Stimulated activated memory B cell treated with anti-CD40 and anti-IgM and Interleukin-4, amounts not matched to agents 10 μg/mL and 1 μg/mL and 100 μg/mL, for 72 hours (primary cell): ENCODE measurements at regions not wholly inside any gene's neighbourhood (a gene's known extent, or its start where the extent isn't known, plus 50 kb on each side); places are given as distances from the start of the nearest gene placed in this dataset.

Experiments
- ATAC-seq: fragments of 150-1000 bp; cut with Tn5 transposase; 2 replicates; pipeline ENCODE4 v1.10.0; 2021
- H3K27ac Mint-ChIP-seq: one replicate; pipeline ENCODE4 v1.8.0; 2022; ENCODE audit warnings: mild to moderate bottlenecking, mixed read lengths
- H3K27me3 Mint-ChIP-seq: one replicate; pipeline ENCODE4 v1.8.0; 2022; ENCODE audit warnings: mixed read lengths
- H3K36me3 Mint-ChIP-seq: one replicate; pipeline ENCODE4 v1.8.0; 2022; ENCODE audit warnings: mixed read lengths
- H3K4me1 Mint-ChIP-seq: one replicate; pipeline ENCODE4 v1.8.0; 2022; ENCODE audit warnings: mixed read lengths
- H3K4me3 Mint-ChIP-seq: one replicate; pipeline ENCODE4 v1.8.0; 2022; ENCODE audit warnings: mild to moderate bottlenecking, moderate library complexity, mixed read lengths
- H3K9me3 Mint-ChIP-seq: one replicate; pipeline ENCODE4 v1.8.0; 2022; ENCODE audit warnings: mixed read lengths

GRCh38 chr2:65548064-65548463 lies 115.7 kb upstream of the SPRED2 start:
- ATAC-seq: no peak
- peaks cover 19% of the 10 kb centered on the region for H3K4me1 Mint-ChIP-seq
- peaks cover 28% of the 10 kb centered on the region for H3K27me3 Mint-ChIP-seq
- no peaks in the 10 kb centered on the region for H3K9me3 Mint-ChIP-seq
- no peaks in the 10 kb centered on the region for H3K36me3 Mint-ChIP-seq
- H3K4me3 Mint-ChIP-seq: no peak overlapping the region
- no peak overlapping the region for H3K27ac Mint-ChIP-seq

- no peak overlapping the region for H3K4me3 Mint-ChIP-seq
- peaks cover 18% of the 10 kb centered on the region for H3K4me1 Mint-ChIP-seq
- ATAC-seq: no peak
- H3K36me3 Mint-ChIP-seq: no peaks in the 10 kb centered on the region
- H3K27me3 Mint-ChIP-seq: peaks cover 28% of the 10 kb centered on the region
- no peak overlapping the region for H3K27ac Mint-ChIP-seq
- no peaks in the 10 kb centered on the region for H3K9me3 Mint-ChIP-seq
Measured at GRCh38 chr2:65545837-65546805, 113.7 kb upstream of the SPRED2 start.

- no peak overlapping the region for H3K27ac Mint-ChIP-seq
- peaks cover 55% of the 10 kb centered on the region for H3K27me3 Mint-ChIP-seq
- H3K4me3 Mint-ChIP-seq: no peak overlapping the region
- peaks cover 10% of the 10 kb centered on the region for H3K4me1 Mint-ChIP-seq
- H3K9me3 Mint-ChIP-seq: no peaks in the 10 kb centered on the region
- ATAC-seq: no peak
- no peaks in the 10 kb centered on the region for H3K36me3 Mint-ChIP-seq
Measured at GRCh38 chr2:65541773-65542172, 109.4 kb upstream of the SPRED2 start.

GRCh38 chr2:65539633-65540032 lies 107.2 kb upstream of the SPRED2 start:
- H3K27me3 Mint-ChIP-seq: peaks cover 40% of the 10 kb centered on the region
- H3K27ac Mint-ChIP-seq: no peak overlapping the region
- H3K36me3 Mint-ChIP-seq: no peaks in the 10 kb centered on the region
- no peak for ATAC-seq
- H3K4me1 Mint-ChIP-seq: peaks cover 28% of the 10 kb centered on the region
- no peaks in the 10 kb centered on the region for H3K9me3 Mint-ChIP-seq
- H3K4me3 Mint-ChIP-seq: no peak overlapping the region

- no peak overlapping the region for H3K4me3 Mint-ChIP-seq
Measured at GRCh38 chr2:65537651-65538385, 105.4 kb upstream of the SPRED2 start.

GRCh38 chr2:65536596-65536995 lies 104.2 kb upstream of the SPRED2 start:
- Mint-ChIP-seq H3K27ac (peak overlapping the region; percentile 30), H3K27me3 (peaks cover 51% of the 10 kb centered on the region), H3K9me3 (no peaks in the 10 kb centered on the region), H3K36me3 (no peaks in the 10 kb centered on the region), H3K4me3 (no peak overlapping the region), H3K4me1 (peaks cover 18% of the 10 kb centered on the region)
- ATAC-seq: peak; percentile 85

More at GRCh38 chr2:65537651-65538385, 105.4 kb upstream of the SPRED2 start:
- peaks cover 18% of the 10 kb centered on the region for H3K4me1 Mint-ChIP-seq
- no peaks in the 10 kb centered on the region for H3K9me3 Mint-ChIP-seq
- H3K36me3 Mint-ChIP-seq: no peaks in the 10 kb centered on the region
- no peak overlapping the region for H3K27ac Mint-ChIP-seq
- peaks cover 39% of the 10 kb centered on the region for H3K27me3 Mint-ChIP-seq
- ATAC-seq: no peak

- Mint-ChIP-seq H3K4me1 (peaks cover 18% of the 10 kb centered on the region), H3K27me3 (peaks cover 47% of the 10 kb centered on the region), H3K9me3 (no peaks in the 10 kb centered on the region), H3K27ac (no peak overlapping the region), H3K36me3 (no peaks in the 10 kb centered on the region), H3K4me3 (no peak overlapping the region)
- no peak for ATAC-seq
Measured at GRCh38 chr2:65532937-65533336, 100.5 kb upstream of the SPRED2 start.

GRCh38 chr2:65532326-65532725 lies 99.9 kb upstream of the SPRED2 start:
- H3K4me1 Mint-ChIP-seq: peaks cover 18% of the 10 kb centered on the region
- H3K36me3 Mint-ChIP-seq: no peaks in the 10 kb centered on the region
- H3K9me3 Mint-ChIP-seq: no peaks in the 10 kb centered on the region
- H3K4me3 Mint-ChIP-seq: no peak overlapping the region
- H3K27ac Mint-ChIP-seq: no peak overlapping the region
- H3K27me3 Mint-ChIP-seq: peaks cover 42% of the 10 kb centered on the region
- no peak for ATAC-seq

- Mint-ChIP-seq H3K27ac (no peak overlapping the region), H3K27me3 (peaks cover 42% of the 10 kb centered on the region), H3K4me3 (no peak overlapping the region), H3K4me1 (peaks cover 9% of the 10 kb centered on the region), H3K36me3 (no peaks in the 10 kb centered on the region), H3K9me3 (no peaks in the 10 kb centered on the region)
- ATAC-seq: no peak
Measured at GRCh38 chr2:65530547-65531320, 98.3 kb upstream of the SPRED2 start.

- no peak overlapping the region for H3K4me3 Mint-ChIP-seq
- H3K4me1 Mint-ChIP-seq: no peaks in the 10 kb centered on the region
- H3K27ac Mint-ChIP-seq: no peak overlapping the region
- ATAC-seq: no peak
- peaks cover 49% of the 10 kb centered on the region for H3K27me3 Mint-ChIP-seq
- H3K36me3 Mint-ChIP-seq: no peaks in the 10 kb centered on the region
- peaks cover 2% of the 10 kb centered on the region for H3K9me3 Mint-ChIP-seq
Measured at GRCh38 chr2:65529419-65529818, 97.0 kb upstream of the SPRED2 start.

GRCh38 chr2:65528241-65528574 lies 95.8 kb upstream of the SPRED2 start:
- Mint-ChIP-seq H3K4me1 (no peaks in the 10 kb centered on the region), H3K9me3 (peaks cover 2% of the 10 kb centered on the region), H3K27ac (no peak overlapping the region), H3K36me3 (no peaks in the 10 kb centered on the region), H3K27me3 (peaks cover 47% of the 10 kb centered on the region), H3K4me3 (no peak overlapping the region)
- ATAC-seq: no peak

- Mint-ChIP-seq H3K4me1 (no peaks in the 10 kb centered on the region), H3K36me3 (no peaks in the 10 kb centered on the region), H3K27ac (no peak overlapping the region), H3K27me3 (peaks cover 41% of the 10 kb centered on the region), H3K4me3 (no peak overlapping the region), H3K9me3 (peaks cover 2% of the 10 kb centered on the region)
- ATAC-seq: no peak
Measured at GRCh38 chr2:65527451-65528240, 95.2 kb upstream of the SPRED2 start.

GRCh38 chr2:65525616-65526231 lies 93.3 kb upstream of the SPRED2 start:
- H3K36me3 Mint-ChIP-seq: no peaks in the 10 kb centered on the region
- H3K27ac Mint-ChIP-seq: no peak overlapping the region
- H3K4me3 Mint-ChIP-seq: no peak overlapping the region
- H3K9me3 Mint-ChIP-seq: peaks cover 2% of the 10 kb centered on the region
- ATAC-seq: no peak
- H3K4me1 Mint-ChIP-seq: no peaks in the 10 kb centered on the region
- peaks cover 22% of the 10 kb centered on the region for H3K27me3 Mint-ChIP-seq

GRCh38 chr2:65522922-65523321 lies 90.5 kb upstream of the SPRED2 start:
- H3K4me3 Mint-ChIP-seq: no peak overlapping the region
- H3K27ac Mint-ChIP-seq: no peak overlapping the region
- ATAC-seq: no peak
- no peaks in the 10 kb centered on the region for H3K36me3 Mint-ChIP-seq
- H3K4me1 Mint-ChIP-seq: no peaks in the 10 kb centered on the region
- H3K27me3 Mint-ChIP-seq: peaks cover 12% of the 10 kb centered on the region
- peaks cover 2% of the 10 kb centered on the region for H3K9me3 Mint-ChIP-seq
